ENCODE measurements at regions not wholly inside any gene's neighbourhood (a gene's known extent, or its start where the extent isn't known, plus 50 kb on each side); places are given as distances from the start of the nearest gene placed in this dataset.

GRCh38 chr2:149828520-149829210, 241.1 kb upstream of the MMADHC start:
- no peaks in the 10 kb centered on the region for H3F3A ChIP-seq (ENCODE audit: insufficient read depth)
- H4K20me1 ChIP-seq (ENCODE audit: insufficient read depth), result no peaks in the 10 kb centered on the region
- H3K9me2 ChIP-seq (ENCODE audit: insufficient read depth), result no peaks in the 10 kb centered on the region
- in situ Hi-C loops (cut with MboI), result no loop called here
- TF ChIP-seq EZH2phosphoT487 (IDR thresholded peaks at IDR 0.05; ENCODE audit: insufficient read depth, low read depth) (no peak), EZH2 (IDR thresholded peaks at IDR 0.05; ENCODE audit: insufficient read depth, poor library complexity, severe bottlenecking) (no peak)
- 98% methylated on average over 2 of the region's 2 CpGs for WGBS, 2 experiments (ENCODE audit: low coverage in 1 of 2, low lambda C conversion rate in 2 of 2, missing lambda C conversion rate in 2 of 2)
- H3K9me3 ChIP-seq (ENCODE audit: low read depth), result no peaks in the 10 kb centered on the region
- no peak overlapping the region for H2AFZ ChIP-seq
- H3K36me3 ChIP-seq (ENCODE audit: low read depth), result no peaks in the 10 kb centered on the region
- no peak overlapping the region for H3K27ac ChIP-seq
- H3K27me3 ChIP-seq (replicated peaks; ENCODE audit: insufficient read depth), result no peaks in the 10 kb centered on the region
- no peak overlapping the region for H3K4me3 ChIP-seq
- H3K4me2 ChIP-seq (ENCODE audit: unreplicated experiment), result no peak overlapping the region
- no peaks in the 10 kb centered on the region for H3K79me2 ChIP-seq (ENCODE audit: insufficient read depth)
- no peaks in the 10 kb centered on the region for H3K4me1 ChIP-seq (ENCODE audit: insufficient read depth)
- DNase-seq, result no peak
- no peak overlapping the region for H3K9ac ChIP-seq

DNA sequence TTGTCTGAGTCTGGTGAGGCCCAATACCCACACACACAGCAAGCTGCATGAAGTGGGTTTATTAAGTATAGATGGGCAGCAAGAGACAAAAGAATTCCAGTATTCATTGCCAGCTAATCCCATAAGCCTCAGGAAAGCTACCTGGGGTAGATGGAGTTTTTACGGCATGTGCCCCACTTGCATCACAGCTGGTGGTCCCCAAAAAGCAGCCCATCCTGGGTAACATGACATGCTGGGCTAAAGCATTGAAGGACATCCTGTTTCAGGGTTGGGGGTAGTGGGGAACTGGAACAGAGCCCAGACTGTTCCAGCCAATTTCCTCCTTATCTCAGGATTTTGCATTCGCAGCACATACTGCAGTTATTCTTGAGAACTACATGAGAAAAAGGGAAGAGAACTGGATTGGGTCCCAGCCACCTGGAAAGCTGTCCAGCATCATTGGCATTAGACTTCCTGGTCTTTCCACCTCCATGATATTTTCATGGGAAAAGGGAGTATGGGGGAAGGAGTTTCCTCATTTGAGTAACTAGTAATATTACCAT, 240.1 kb upstream of the MMADHC start:
- no peak overlapping the region for H3K9ac ChIP-seq
- no peaks in the 10 kb centered on the region for H3K27me3 ChIP-seq (replicated peaks; ENCODE audit: insufficient read depth)
- no peak overlapping the region for H2AFZ ChIP-seq
- in situ Hi-C loops (cut with MboI), result no loop called here
- H3F3A ChIP-seq (ENCODE audit: insufficient read depth), result no peaks in the 10 kb centered on the region
- 94 to 98% methylated on average over 2 of the region's 2 CpGs for WGBS, 2 experiments (ENCODE audit: low coverage in 1 of 2, low lambda C conversion rate in 2 of 2, missing lambda C conversion rate in 2 of 2)
- H3K79me2 ChIP-seq (ENCODE audit: insufficient read depth), result no peaks in the 10 kb centered on the region
- no peaks in the 10 kb centered on the region for H3K4me1 ChIP-seq (ENCODE audit: insufficient read depth)
- no peak for DNase-seq
- H3K36me3 ChIP-seq (ENCODE audit: low read depth), result no peaks in the 10 kb centered on the region
- no peaks in the 10 kb centered on the region for H4K20me1 ChIP-seq (ENCODE audit: insufficient read depth)
- TF ChIP-seq EZH2phosphoT487 (IDR thresholded peaks at IDR 0.05; ENCODE audit: insufficient read depth, low read depth), result no peak
- no peaks in the 10 kb centered on the region for H3K9me3 ChIP-seq (ENCODE audit: low read depth)
- no peak overlapping the region for H3K4me2 ChIP-seq (ENCODE audit: unreplicated experiment)
- H3K9me2 ChIP-seq (ENCODE audit: insufficient read depth), result no peaks in the 10 kb centered on the region
- H3K4me3 ChIP-seq, result no peak overlapping the region
- no peak overlapping the region for H3K27ac ChIP-seq

GRCh38 chr2:149826471-149827125, 239.0 kb upstream of the MMADHC start:
- H3K27ac ChIP-seq, result no peak overlapping the region
- no peak overlapping the region for H3K9ac ChIP-seq
- no peak overlapping the region for H3K4me3 ChIP-seq
- H3K9me3 ChIP-seq (ENCODE audit: low read depth), result no peaks in the 10 kb centered on the region
- no peaks in the 10 kb centered on the region for H3F3A ChIP-seq (ENCODE audit: insufficient read depth)
- no peaks in the 10 kb centered on the region for H3K27me3 ChIP-seq (replicated peaks; ENCODE audit: insufficient read depth)
- H4K20me1 ChIP-seq (ENCODE audit: insufficient read depth), result no peaks in the 10 kb centered on the region
- no peaks in the 10 kb centered on the region for H3K36me3 ChIP-seq (ENCODE audit: low read depth)
- TF ChIP-seq EZH2 (IDR thresholded peaks at IDR 0.05; ENCODE audit: insufficient read depth, poor library complexity, severe bottlenecking), result no peak
- TF ChIP-seq EZH2phosphoT487 (IDR thresholded peaks at IDR 0.05; ENCODE audit: insufficient read depth, low read depth), result no peak
- no peak overlapping the region for H2AFZ ChIP-seq
- H3K4me1 ChIP-seq (ENCODE audit: insufficient read depth), result no peaks in the 10 kb centered on the region
- no peaks in the 10 kb centered on the region for H3K79me2 ChIP-seq (ENCODE audit: insufficient read depth)
- in situ Hi-C loops (cut with MboI), result no loop called here
- WGBS, 2 experiments (ENCODE audit: low coverage in 1 of 2, low lambda C conversion rate in 2 of 2, missing lambda C conversion rate in 2 of 2), result 93 to 97% methylated on average over 1 of the region's 1 CpG
- H3K9me2 ChIP-seq (ENCODE audit: insufficient read depth), result no peaks in the 10 kb centered on the region
- no peak overlapping the region for H3K4me2 ChIP-seq (ENCODE audit: unreplicated experiment)
- peak; percentile 34 for DNase-seq

GRCh38 chr2:149825473-149825872, 237.9 kb upstream of the MMADHC start:
- no peak overlapping the region for H3K4me3 ChIP-seq
- no peaks in the 10 kb centered on the region for H3K9me3 ChIP-seq (ENCODE audit: low read depth)
- no peak overlapping the region for H3K27ac ChIP-seq
- H3K79me2 ChIP-seq (ENCODE audit: insufficient read depth), result no peaks in the 10 kb centered on the region
- 98 to 100% methylated on average over 4 of the region's 4 CpGs for WGBS, 2 experiments (ENCODE audit: low coverage in 1 of 2, low lambda C conversion rate in 2 of 2, missing lambda C conversion rate in 2 of 2)
- DNase-seq, result no peak
- no peaks in the 10 kb centered on the region for H3K9me2 ChIP-seq (ENCODE audit: insufficient read depth)
- H2AFZ ChIP-seq, result no peak overlapping the region
- no peaks in the 10 kb centered on the region for H4K20me1 ChIP-seq (ENCODE audit: insufficient read depth)
- no peak overlapping the region for H3K4me2 ChIP-seq (ENCODE audit: unreplicated experiment)
- H3K9ac ChIP-seq, result no peak overlapping the region
- in situ Hi-C loops (cut with MboI), result no loop called here
- no peak for TF ChIP-seq EZH2phosphoT487 (IDR thresholded peaks at IDR 0.05; ENCODE audit: insufficient read depth, low read depth)
- TF ChIP-seq EZH2 (IDR thresholded peaks at IDR 0.05; ENCODE audit: insufficient read depth, poor library complexity, severe bottlenecking), result no peak
- no peaks in the 10 kb centered on the region for H3K4me1 ChIP-seq (ENCODE audit: insufficient read depth)
- H3K36me3 ChIP-seq (ENCODE audit: low read depth), result no peaks in the 10 kb centered on the region
- no peaks in the 10 kb centered on the region for H3F3A ChIP-seq (ENCODE audit: insufficient read depth)
- no peaks in the 10 kb centered on the region for H3K27me3 ChIP-seq (replicated peaks; ENCODE audit: insufficient read depth)
